ENCODE measurements at regions not wholly inside any gene's neighbourhood (a gene's known extent, or its start where the extent isn't known, plus 50 kb on each side); places are given as distances from the start of the nearest gene placed in this dataset.

GRCh38 chr3:39752019-39752637, 57.3 kb upstream of the MYRIP start:
- no peak for DNase-seq

GRCh38 chr3:39752751-39753150, 56.7 kb upstream of the MYRIP start:
- DNase-seq, result no peak

GRCh38 chr3:39753391-39753790, 56.0 kb upstream of the MYRIP start:
- no peak for DNase-seq

GRCh38 chr3:39754549-39754948, 54.9 kb upstream of the MYRIP start:
- DNase-seq, result no peak

- no peak for DNase-seq
Measured at GRCh38 chr3:39755100-39755499, 54.3 kb upstream of the MYRIP start.

- no peak for DNase-seq
Measured at GRCh38 chr3:39757307-39757706, 52.1 kb upstream of the MYRIP start.

Data from stimulated activated CD4-positive, alpha-beta T cell treated with anti-CD3 and anti-CD28 coated beads, Interleukin-15, amount 100 ng/mL, for 24 hours (primary cell).